GM18868 (cell line): ENCODE measurements at regions not wholly inside any gene's neighbourhood (a gene's known extent, or its start where the extent isn't known, plus 50 kb on each side); places are given as distances from the start of the nearest gene placed in this dataset.

ENCODE experiments used
- ATAC-seq: cut with Tn5 transposase; IDR thresholded peaks from one replicate; pipeline ENCODE4 v1.9.1; 2021; ENCODE audit warnings: mild to moderate bottlenecking, moderate library complexity; ENCODE audit not compliant: unreplicated experiment

DNA sequence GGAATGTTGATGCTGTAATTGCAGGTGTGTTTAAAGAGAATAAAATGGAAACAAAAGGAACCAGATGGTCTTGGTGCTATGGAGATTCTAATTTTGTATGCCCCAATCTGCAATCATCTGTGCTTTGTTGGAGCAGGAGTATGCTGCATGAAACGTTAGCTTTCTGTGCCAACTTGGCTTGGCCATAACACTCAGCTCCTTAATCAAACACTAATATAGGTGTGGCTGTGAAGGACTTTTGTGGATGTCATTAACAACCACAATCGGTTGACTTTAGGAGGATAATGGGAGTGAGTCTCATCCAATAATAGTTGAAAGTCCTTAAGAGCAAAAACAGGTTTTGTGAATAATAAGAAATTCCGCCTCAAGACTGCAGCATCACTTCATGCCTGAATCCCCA lies 399.2 kb downstream of the NLGN4X start:
- ATAC-seq: no peak

DNA sequence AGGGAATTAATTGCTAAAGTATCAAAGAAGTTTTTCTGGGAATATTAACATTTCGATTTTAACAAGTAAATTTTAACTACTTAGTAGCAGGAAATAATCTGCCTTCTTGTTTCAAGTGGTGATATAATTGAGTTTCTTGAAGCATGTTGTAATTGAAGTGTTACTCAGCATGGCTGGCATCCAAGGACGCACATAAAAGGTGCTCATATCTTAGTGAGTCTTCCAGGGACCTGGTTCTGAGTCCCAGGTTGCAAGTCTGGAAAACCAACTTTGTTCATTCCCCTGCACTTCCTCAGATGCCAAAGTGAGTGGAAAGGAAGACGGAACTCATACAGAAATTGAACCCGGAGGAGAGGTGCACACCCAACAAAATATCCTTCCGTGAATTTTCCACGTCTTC lies 399.6 kb downstream of the NLGN4X start:
- ATAC-seq: no peak

DNA sequence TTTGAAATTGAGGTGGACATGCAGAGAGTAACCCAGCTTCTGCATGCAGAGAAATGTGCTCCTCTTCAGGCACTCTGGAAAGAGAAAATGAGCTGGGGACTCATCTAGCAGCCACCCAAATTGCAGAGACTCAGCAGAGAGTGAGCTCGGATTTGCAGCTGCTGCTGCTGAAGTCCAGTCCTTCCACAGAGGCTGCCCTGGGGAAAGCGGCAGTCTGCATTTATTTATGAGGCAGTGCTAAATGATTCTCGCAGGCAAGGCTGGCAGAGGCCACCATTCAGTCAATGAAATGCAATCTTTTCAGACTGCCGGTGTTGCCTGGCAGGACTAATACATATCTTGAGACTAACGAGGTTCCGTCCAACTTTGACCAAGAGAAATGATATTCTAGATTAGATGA lies 404.8 kb downstream of the NLGN4X start:
- no peak for ATAC-seq

DNA sequence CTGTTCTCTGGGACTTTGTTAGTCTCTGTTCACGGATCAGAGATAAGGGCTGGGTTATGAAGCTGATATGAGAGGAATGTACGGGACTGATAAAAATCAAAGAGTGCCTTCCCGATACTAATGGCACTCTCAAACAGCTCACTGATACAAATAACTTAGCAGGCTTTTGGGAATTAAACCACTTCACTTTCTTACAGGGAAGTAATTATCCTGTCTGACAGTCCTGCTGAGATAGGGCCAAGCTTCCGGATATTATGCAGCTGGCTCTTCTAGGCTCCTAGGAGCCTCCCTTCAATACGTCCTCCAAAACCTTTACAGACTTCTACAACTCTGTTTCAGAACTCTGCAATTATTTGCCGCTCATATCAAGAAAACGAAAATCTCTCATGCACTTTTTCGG lies 418.0 kb downstream of the NLGN4X start:
- ATAC-seq: no peak

DNA sequence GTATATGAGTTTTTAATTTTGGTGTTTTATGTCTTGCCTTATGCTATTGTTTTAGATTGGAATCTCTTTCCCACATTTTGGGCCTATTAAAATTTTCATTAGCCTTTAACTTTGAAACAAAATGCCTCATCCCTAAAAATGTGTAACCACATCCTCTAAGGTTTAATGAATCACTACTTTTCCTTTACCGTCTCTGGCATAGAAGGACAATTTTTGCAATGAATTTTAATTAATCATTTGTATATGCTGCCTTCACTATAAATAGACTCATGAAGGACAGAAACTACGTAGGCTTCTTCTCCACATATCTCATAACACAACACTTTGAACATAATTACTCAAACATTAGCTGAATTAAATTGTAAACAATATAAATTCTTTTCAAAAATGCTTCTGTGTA lies 421.5 kb downstream of the NLGN4X start:
- no peak for ATAC-seq

DNA sequence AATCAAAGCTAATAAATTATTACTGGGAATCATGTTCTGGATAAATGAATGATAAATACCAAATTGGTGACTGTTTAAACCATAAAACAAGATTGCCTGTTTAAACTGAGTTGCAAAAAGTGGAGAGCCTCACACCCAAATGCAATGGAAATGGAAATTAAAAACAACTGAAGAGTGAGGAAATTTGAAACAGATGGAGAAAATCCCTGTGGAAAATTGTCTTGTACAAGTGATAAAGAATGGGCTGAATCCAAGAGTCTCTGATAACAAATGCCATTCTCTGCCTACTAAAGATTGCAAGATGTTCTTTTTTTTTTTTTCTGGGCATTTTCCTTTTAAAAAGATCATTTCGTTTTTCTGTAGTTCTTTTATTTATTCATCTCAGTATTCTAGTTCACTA lies 426.3 kb downstream of the NLGN4X start:
- ATAC-seq: no peak

DNA sequence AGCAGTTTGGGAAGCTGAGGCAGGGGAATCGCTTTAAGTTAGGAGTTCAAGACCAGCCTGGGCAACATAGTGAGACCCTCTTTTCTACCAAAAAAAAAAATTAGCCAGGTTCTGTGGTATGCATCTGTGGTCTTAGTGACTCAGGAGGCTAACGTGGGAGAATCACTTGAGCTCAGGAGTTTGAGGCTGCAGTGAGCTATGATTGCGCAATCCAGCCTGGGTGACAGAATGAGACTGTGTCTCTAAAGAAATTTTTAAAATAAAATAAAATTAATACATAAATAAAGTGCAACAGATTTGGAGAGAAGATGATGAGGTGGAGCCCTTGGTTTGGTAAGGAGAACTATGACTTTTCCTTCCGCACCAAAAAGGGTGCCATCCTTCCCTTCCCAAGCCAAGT lies 436.9 kb downstream of the NLGN4X start:
- ATAC-seq: no peak

DNA sequence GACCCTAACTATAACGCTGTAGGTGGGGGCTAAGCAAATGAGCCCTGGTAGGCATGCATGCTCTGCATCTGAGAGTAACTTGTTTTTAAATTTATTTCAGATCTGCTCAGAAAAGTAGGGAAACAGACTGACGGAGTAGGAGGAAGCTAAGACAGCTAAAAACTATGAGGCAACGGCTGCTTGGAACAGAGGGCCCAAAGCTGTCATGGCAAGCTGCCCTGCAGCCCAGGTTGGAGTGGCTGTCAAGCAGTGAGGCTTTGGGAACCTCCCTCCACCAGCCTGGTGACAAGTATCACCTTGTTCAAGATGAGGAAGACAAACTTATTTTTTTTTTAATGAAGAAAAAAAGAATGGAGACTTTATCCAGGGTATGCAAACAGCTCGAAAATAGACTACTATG lies 439.8 kb downstream of the NLGN4X start:
- ATAC-seq: no peak

DNA sequence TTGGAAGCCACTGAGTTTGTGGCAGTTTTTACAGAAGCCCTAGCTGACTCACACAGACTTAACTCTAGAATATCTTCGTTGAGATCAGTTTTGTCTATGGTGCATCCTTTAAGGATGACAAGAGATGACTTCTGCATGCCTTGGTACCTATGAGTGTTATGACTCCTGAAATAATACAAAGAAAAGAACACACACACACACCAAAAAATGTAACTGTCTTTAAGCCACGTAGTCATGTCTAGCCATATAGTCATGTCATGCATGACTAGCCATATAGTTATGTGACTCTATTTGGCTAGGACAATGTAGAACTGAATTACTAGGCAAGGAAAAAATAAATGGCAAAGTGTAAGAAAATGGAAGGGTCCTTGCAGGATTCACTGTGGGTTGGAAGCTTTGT lies 447.8 kb downstream of the NLGN4X start:
- ATAC-seq: no peak

DNA sequence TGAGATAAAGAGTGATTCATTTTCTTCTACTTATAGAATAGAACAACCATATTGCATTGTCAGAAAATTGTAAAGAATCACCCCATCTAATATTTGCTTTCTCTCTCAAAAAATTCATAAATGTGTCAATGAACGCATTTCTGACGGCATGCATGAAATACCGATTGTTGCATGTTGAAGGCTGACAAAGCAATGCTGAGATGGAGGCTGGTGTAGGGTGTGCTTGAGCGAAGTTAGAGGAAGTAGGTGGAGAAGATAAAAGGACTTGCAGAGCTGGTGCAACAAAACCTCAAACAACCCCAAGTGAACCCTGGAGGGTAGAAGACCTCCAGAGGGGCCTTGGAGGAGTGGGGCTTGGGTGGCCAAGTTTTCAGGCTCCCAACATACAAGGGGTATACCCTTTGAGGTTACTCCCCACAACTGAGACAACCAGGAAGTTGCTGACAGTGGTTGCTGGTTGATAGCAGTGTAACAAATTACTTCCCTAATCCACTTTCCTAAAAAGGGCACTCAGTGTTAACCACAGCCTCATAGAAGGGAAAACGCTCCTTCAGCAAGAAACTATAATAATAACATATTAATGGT lies 452.7 kb downstream of the NLGN4X start:
- ATAC-seq: no peak

DNA sequence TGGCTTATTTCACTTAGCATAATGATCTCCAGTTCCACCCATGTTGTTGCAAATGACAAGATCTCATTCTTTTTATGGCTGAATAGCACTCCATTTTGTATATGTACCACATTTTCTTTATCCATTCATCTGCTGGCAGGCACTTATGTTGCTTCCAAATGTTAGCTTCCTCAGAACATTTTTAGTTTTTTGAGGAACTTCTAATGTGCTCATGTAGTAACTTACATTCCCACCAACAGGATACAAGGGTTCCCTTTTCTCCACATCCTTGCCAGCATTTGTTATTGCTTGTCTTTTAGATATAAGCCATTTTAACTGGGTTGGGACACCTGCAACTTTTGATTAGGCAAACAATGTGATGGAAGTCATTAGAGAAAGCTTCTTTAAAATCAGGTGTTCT lies 454.2 kb downstream of the NLGN4X start:
- no peak for ATAC-seq

DNA sequence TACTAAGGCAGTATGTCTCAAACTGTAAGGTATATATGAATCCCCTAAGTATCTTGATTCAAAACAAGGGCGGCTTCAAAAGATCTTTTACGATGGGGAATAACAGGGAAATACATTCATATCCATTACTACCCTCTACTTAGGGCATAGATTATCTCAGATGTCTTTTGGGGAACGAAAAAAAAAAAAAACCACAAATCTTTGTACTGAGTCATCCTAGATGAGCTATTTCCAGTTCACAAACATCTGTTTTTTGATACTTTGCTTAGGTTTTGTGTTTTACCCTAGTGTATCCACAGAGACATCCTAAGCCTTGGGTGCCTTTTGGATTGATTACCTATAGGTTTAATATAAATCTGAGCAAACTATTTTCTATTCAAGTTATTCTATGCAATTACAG lies 457.2 kb downstream of the NLGN4X start:
- ATAC-seq: no peak

DNA sequence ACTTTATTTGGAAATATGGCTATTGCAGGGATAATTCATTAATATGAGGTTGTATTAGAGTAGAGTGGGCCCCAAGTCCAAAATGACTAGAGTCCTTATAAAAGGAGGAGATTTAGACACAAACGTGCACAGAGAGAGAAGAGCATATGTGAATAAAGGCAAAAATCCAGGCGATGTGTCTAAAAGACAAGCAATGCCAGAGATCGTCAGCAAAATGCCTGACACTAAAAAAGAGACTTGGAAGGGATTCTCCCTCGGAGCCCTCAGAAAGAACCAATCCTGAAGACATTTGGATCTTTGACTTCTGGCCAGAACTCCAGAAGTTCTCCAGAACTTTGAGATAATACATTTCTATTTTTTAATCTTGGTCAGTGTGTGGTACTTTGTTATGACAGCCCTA lies 472.1 kb downstream of the NLGN4X start:
- ATAC-seq: no peak

DNA sequence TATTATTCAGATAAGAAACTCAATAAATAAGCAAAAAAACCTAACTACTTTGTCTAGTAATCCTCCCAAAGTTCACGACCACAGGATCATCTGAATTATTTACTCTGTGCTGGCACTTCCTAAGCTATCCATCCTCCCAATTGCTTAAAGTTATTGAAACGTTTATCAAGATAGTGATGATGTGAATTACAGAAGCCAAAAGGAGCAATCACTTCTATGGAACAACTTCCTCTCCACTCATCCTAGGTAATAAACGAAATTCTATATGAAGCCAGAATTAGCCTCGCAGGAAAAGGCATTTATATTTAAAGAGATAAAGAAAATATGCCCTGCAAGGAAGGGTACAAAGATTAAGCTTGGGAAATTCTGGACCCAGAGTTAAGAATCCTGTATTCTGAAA lies 475.4 kb downstream of the NLGN4X start:
- no peak for ATAC-seq

DNA sequence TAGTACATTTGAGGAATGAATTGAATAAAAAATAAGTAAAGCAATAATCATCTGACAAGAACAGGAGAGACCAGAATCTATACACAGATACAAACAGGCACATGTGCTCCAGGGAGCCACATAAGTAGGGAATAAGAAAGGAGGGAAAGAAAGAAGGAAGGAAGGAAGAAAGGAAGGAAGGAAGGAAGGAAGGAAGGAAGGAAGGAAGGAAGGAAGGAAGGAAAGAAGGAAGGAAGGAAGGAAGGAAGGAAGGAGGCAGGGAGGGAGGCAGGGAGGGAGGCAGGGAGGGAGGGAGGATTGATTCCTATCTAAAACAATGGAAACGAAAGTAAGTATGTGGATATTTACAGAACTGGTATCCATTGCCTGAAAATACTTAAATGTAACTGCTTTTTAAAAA lies 475.8 kb downstream of the NLGN4X start:
- no peak for ATAC-seq

DNA sequence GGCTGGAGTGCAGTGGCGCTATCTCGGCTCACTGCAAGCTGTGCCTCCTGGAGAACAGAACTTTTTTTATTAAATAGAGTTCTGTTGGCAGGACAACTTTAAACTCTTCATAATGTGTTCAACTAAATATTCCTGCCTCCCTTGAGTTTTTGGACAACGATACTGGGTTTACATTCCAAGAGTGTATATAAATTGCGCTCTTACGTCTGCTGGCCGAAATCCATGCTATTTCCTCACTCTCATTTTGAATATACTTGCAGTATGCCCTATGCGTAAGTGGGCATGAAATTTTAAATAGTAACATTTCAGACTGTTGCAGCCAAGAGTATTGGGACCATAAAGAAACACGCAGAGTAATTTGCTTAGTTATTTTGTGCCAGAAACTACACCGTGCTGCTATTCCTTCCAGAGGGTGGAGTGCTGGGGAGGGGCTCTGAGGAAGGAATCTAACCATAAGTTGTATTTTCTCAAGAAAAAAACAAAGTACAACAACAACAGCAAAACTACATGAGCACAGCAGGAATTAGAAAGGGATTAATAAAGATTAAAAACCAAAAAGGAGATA lies 480.0 kb downstream of the NLGN4X start:
- ATAC-seq: no peak

DNA sequence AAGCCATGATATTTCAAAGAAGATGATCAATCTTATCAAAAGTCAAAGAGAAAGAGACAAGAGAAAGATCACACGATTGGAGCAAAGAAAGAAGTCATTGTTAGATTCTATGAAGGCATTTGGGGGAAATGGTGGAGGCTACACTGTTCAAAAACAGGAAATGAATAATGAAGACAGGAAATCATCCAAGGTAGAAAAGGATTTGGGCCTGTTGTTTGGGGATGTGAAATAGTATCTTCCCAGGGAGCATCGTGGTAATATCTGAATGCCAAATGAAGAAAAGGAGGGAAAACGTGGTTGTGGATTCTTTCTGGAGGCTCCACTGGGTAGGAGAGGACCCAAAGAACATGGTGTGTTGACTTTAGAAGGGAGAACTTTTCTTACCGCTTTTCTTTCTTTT lies 482.4 kb downstream of the NLGN4X start:
- ATAC-seq: no peak

DNA sequence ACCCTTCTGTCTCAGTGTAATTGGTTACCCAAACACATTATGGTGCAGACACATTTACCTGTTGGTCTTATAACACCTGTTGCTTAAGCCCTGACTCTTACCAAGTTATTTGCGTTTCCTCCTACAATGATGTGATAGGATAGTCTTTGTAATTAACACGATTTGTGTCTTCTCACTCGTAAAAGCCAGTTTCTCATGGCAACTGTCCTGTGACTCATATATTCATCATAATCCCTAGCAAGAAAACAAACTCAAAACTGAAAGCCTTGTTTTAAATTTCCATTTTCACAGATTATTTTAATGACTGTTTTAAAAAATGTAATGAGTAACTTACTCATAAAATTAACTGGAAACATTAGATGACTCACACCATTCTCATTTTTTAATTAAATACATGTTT lies 495.2 kb downstream of the NLGN4X start:
- no peak for ATAC-seq

DNA sequence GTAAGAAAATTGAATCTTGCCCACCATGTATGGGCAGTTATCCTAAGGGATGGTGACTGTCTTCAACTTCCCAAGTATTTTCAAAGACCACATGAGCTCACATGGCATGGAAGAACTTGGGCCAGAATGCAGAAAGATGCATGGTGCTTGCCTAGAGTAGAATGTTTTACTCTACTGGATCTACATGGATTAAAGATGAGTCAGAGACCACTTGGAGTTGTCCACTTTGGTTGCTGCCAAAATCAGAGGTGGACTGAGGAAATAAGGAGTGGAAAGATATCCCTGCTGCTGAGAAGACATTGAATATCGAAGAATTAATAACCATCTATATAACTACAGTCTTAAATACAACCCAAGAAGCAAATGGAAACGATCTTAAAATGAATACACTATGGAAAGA lies 498.1 kb downstream of the NLGN4X start:
- no peak for ATAC-seq

DNA sequence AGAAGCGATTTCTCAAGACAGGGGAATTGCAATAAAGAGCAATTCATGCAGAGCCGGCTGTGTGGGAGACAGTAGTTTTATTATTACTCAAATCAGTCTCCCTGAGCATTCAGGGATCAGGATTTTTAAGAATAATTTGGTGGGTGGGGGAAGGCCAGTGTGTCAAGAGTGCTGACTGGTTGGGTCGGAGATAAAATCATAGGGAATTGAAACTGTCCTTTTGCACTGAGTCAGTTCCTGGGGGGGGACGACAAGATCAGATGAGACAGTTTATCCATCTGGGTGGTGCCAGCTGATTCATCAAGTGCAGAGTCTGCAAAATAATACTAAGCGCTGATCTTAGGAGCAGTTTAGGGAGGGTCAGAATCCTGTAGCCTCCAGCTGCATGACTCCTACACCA lies 502.4 kb downstream of the NLGN4X start:
- no peak for ATAC-seq

DNA sequence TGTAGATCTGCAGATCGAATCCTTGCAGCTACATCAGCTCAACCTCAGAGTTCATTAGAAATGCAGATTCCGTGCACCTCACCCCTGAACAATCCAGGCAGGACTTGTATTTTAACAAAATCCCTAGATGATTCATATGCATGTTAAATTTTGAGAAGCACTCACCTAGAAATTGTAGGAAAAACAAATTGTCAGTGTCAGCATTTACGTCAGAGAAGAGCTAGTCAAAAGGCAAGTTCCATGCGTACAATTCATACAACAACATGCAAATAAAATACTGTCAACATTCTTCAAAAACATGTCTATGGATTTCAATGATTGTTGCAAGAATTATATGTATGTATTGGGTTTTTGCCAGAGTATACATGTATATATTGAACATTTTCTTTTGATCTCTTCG lies 504.5 kb downstream of the NLGN4X start:
- no peak for ATAC-seq

DNA sequence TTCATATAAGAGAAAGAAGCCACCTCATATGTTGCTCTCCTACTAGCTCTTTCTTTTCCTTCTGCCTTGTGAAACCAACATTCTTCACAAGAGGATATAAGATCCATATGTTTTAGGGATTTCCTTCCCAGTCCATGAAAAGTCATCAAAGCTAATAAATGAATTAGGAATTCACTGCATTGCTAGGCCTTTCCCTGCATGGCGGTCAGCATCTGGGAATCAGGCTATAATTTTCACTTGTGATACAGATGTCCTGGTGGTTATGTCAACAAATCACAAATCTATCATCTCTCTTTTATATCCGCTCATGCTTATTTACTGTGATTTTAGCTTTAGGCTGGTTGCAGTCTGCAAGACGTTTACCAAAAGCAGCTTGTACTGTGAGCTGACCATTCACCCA lies 510.0 kb downstream of the NLGN4X start:
- ATAC-seq: no peak

DNA sequence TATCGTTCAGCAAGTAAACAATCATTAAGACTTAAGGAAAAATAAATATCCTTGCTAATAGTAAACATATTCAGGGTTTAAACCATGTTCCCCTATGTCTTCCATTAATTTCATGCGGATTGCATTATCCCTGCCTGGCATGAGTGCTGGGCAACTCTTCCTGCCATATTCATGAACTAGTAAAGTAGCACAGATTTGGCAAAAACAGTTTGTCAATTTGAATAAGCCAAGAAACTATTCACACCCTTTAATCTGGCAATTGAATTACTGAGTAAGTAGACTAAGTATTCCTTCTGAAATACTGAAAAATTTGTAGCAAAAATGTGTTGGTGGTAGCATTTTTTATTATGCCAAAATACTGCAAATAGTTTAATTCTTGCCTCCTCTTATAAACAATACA lies 512.0 kb downstream of the NLGN4X start:
- no peak for ATAC-seq
